ENCODE measurements at regions not wholly inside any gene's neighbourhood (a gene's known extent, or its start where the extent isn't known, plus 50 kb on each side); places are given as distances from the start of the nearest gene placed in this dataset.
"Not testable (repeated sequence)": the region's sequence is repeated elsewhere in the genome, so short reads cannot be mapped to it uniquely, and the experiment has no call there.

DNA sequence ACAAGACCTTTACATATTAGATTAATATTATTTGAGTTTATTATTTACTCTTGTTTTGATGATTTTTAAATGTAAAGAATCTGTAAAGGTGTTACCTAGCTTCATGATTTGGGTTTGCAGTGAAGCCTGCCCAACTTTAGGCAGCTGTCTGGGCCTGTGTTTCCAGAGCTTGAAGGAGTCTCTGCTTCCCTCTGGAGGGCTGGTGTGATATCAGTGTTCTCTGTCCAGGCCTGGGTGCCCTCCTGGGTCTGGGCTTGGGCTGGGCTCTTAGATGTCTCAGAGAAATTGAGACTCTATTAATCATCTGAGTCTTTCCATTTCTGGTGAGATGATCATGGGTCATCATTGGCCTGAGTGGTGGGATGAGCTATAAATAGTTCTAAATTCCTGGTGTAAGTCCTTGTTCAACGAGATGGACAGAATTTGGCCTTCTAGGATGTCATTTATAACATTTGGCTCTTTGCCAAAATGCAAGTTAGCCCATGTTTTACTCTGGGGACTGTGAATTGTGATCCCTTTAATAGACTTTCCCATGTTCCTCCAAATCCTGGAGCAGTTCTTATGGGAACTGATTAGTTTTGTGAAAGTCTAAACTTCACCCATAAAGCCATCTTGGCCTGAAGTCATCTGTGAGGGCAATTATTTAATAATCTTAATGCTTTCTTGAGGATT is 397.3 kb downstream of the TMEM121 start:
- 5 to 17% methylated on average over 1 of the region's 1 CpG for WGBS, 2 donors
- peak in 1 of 2 donors; percentile 27 for DNase-seq
- H3K4me3 ChIP-seq (ENCODE audit: low read length in 2 of 2); H3K4me1 ChIP-seq (ENCODE audit: control insufficient read depth in 1 of 2, insufficient read depth in 2 of 2, low read length in 2 of 2); H3K9me3 ChIP-seq (ENCODE audit: control insufficient read depth, low read length); H3K27me3 ChIP-seq (ENCODE audit: control insufficient read depth in 1 of 2, insufficient read depth in 2 of 2, low read length in 1 of 2); H3K36me3 ChIP-seq (ENCODE audit: control insufficient read depth in 1 of 2, insufficient read depth in 2 of 2, low read length in 1 of 2); intact Hi-C loops (cut with DNase I); H3K27ac ChIP-seq (ENCODE audit: low read depth in 1 of 2, low read length in 2 of 2); ATAC-seq (ENCODE audit: low FRiP score): not testable (repeated sequence)

DNA sequence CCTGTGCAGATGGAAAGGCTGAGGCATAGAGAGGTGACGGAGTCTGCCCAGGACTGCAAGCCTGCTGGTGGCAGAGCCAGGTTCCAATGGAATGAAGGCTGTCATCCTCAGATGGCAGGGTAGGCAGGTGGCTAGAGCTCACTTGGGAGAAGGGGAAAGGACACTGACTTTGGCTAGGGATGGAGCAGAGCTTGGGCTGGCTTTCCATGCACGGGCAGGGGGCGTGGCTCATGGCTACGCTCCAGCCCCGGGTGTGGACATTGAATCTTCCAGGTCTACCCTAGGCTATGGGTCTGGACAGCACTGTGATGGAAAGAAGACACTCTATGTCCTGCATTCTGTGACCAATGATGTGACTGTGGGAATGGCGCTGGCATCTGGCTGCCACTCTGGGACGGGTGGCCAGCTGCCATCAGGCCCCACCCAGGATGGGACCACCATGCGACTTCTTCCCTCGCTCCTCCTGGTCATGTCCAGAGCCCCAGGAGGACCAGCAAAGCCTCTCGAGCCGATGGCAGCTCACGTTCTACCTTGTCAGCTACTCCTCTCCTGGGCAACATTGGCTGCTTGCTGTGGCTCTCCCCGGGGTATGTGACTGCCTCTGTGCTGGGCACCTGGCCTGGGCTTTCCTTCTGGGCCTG is 398.7 kb downstream of the TMEM121 start:
- peaks cover 9% of the 10 kb centered on the region for H3K9me3 ChIP-seq (ENCODE audit: control insufficient read depth, low read length)
- WGBS, 2 donors = 86 to 91% methylated on average over 13 of the region's 13 CpGs
- no peaks in the 10 kb centered on the region for H3K27me3 ChIP-seq (ENCODE audit: control insufficient read depth in 1 of 2, insufficient read depth in 2 of 2, low read length in 1 of 2)
- H3K27ac ChIP-seq (ENCODE audit: low read depth in 1 of 2, low read length in 2 of 2) = no peak overlapping the region
- no peaks in the 10 kb centered on the region for H3K4me1 ChIP-seq (ENCODE audit: control insufficient read depth in 1 of 2, insufficient read depth in 2 of 2, low read length in 2 of 2)
- no peaks in the 10 kb centered on the region for H3K36me3 ChIP-seq (ENCODE audit: control insufficient read depth in 1 of 2, insufficient read depth in 2 of 2, low read length in 1 of 2)
- no peak for ATAC-seq (ENCODE audit: low FRiP score)
- DNase-seq = peak; percentile 11 to 23
- H3K4me3 ChIP-seq (ENCODE audit: low read length in 2 of 2) = no peak overlapping the region
- intact Hi-C loops (cut with DNase I) = no loop called here

DNA sequence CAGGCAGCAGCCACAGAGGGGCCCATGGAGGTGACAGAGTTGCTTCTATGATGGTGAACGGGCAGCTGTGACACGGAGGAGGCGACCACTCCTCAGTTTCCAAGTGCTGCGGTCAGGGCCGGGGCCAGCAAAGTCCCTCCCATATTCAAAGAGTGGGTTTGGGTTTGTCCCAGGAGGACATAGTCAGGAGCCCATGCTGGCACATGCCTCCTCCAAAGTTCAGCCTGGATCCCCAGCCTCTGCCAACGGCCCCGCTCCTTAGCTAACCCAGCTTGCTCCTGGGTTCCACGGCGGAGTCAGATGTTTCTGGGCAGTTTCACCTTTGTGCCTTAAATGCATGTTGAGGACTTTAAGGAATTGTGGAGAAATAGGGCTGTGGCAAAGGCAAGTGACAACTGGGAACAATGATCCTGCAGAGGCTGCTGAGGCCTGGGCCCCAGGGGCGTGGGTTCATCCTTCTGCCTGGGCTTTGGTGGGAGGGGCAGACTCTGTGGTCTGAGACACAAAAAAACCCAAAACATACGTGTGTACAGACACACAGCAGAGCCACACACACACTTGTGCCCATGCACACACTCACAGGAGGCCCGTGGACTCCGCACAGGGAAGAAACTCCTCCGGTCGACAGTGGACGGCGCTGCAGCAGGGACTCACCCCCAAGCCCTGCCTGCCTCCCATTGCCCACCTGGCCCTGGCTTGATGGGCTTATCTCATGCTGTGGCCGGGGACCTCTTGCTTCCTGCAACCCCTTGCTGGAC is 399.4 kb downstream of the TMEM121 start:
- ATAC-seq (ENCODE audit: low FRiP score) (no peak), DNase-seq (peak in 1 of 2 donors; percentile 36)
- WGBS, 2 donors = 81 to 87% methylated on average over 18 of the region's 18 CpGs
- Histone ChIP-seq H3K36me3 (ENCODE audit: control insufficient read depth in 1 of 2, insufficient read depth in 2 of 2, low read length in 1 of 2) (no peaks in the 10 kb centered on the region), H3K4me1 (ENCODE audit: control insufficient read depth in 1 of 2, insufficient read depth in 2 of 2, low read length in 2 of 2) (no peaks in the 10 kb centered on the region), H3K27ac (ENCODE audit: low read depth in 1 of 2, low read length in 2 of 2) (no peak overlapping the region), H3K9me3 (ENCODE audit: control insufficient read depth, low read length) (peaks cover 9% of the 10 kb centered on the region), H3K4me3 (ENCODE audit: low read length in 2 of 2) (no peak overlapping the region), H3K27me3 (ENCODE audit: control insufficient read depth in 1 of 2, insufficient read depth in 2 of 2, low read length in 1 of 2) (no peaks in the 10 kb centered on the region)
- intact Hi-C loops (cut with DNase I) = no loop called here

DNA sequence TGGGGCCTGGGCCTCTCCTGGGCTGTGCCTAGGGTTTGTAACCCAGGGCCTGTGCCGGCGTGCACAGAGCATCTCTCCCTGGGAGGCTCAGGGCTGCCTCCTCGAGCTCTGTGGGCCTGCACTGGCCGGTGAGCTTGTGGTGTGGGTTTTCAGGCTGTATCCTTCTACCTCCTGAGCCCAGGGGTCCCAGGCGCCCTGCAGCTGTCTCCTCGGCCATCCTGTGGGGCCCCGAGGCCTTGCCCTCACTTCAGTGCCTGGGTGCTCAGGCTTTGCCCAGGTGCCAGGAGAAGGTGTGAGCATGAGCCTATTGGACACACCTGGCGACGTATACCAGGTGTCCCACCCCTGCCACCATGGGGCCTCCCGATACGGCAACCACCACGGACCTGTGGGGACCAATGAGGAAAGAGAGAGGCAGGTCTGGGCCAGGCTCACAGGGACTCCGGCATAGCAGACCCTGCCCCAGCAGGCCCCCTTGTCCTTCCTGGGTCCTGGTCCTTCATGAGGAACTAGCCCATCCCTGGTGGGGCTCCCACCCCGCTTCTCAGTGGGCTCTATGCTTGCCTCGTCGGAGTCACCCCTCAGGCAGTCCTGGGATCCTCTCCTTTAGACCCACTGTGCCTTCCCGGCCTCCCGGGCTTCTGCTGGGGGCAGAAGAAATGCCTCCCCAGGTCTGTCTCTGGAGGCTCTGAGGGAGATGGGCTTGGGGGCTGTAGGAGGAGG is 400.2 kb downstream of the TMEM121 start:
- H3K9me3 ChIP-seq (ENCODE audit: control insufficient read depth, low read length) = peaks cover 9% of the 10 kb centered on the region
- 82 to 89% methylated on average over 16 to 18 of the region's 18 CpGs for whole genome bisulfite sequencing, 2 donors
- no peak overlapping the region for H3K27ac ChIP-seq (ENCODE audit: low read depth in 1 of 2, low read length in 2 of 2)
- peak in 1 of 2 donors; percentile 70 for DNase-seq
- H3K36me3 ChIP-seq (ENCODE audit: control insufficient read depth in 1 of 2, insufficient read depth in 2 of 2, low read length in 1 of 2) = no peaks in the 10 kb centered on the region
- no peaks in the 10 kb centered on the region for H3K4me1 ChIP-seq (ENCODE audit: control insufficient read depth in 1 of 2, insufficient read depth in 2 of 2, low read length in 2 of 2)
- H3K4me3 ChIP-seq (ENCODE audit: low read length in 2 of 2) = no peak overlapping the region
- intact Hi-C loops (cut with DNase I) = no loop called here
- no peaks in the 10 kb centered on the region for H3K27me3 ChIP-seq (ENCODE audit: control insufficient read depth in 1 of 2, insufficient read depth in 2 of 2, low read length in 1 of 2)
- ATAC-seq (ENCODE audit: low FRiP score) = no peak

DNA sequence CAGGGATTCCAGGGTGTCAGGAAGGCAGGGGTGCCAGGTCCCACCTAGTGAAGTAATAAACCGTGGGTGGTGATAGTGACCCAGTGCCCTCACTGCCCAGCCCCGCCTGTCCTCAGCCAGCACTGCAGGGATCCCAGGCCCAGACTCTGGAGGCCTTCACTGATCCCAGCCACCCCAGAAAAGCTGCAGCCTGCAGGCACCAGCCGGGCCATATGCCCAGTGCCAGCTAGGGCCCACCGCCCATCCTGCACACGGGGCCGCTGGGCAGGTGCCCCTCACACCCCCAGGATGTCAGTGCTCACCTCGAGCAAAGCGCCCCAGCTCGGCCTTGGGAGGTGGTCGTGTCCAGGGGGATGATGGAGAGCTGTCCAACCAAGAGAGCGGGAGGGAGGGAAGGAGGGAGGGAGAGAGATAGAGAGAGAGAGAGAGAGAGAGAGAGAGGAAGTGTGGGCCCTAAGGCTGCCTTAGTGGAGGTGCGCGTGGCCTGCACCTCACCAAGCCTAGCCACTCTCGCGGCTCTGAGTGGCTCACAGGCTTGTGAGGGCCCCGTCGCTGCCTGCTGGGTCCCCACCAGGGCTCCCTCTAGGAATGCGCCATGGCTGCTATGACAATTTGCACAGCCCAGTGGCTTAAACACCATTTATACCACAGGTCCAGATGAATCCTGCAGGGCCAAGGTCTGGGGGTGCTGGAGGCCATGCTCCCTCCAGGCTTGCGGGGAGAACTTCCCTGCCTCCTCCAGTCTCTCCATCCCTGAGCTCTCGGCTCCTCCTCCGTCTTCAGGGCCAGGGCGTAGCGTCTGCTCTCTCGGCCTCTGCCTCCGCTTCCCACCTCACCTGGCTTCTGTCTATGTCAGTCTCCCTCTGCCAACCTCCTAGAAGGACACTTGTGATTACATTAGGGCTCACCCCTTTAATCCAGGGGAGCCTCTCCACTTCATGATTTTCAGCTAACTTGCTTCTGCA is 401.0 kb downstream of the TMEM121 start:
- H3K9me3 ChIP-seq (ENCODE audit: control insufficient read depth, low read length) = peaks cover 4% of the 10 kb centered on the region
- WGBS, 2 donors = 83 to 88% methylated on average over 25 of the region's 25 CpGs
- no peaks in the 10 kb centered on the region for H3K27me3 ChIP-seq (ENCODE audit: control insufficient read depth in 1 of 2, insufficient read depth in 2 of 2, low read length in 1 of 2)
- no peaks in the 10 kb centered on the region for H3K36me3 ChIP-seq (ENCODE audit: control insufficient read depth in 1 of 2, insufficient read depth in 2 of 2, low read length in 1 of 2)
- intact Hi-C loops (cut with DNase I) = no loop called here
- no peak overlapping the region for H3K4me3 ChIP-seq (ENCODE audit: low read length in 2 of 2)
- no peak overlapping the region for H3K27ac ChIP-seq (ENCODE audit: low read depth in 1 of 2, low read length in 2 of 2)
- DNase-seq (peak in 1 of 2 donors; percentile 52), ATAC-seq (ENCODE audit: low FRiP score) (peak; percentile 16)
- no peaks in the 10 kb centered on the region for H3K4me1 ChIP-seq (ENCODE audit: control insufficient read depth in 1 of 2, insufficient read depth in 2 of 2, low read length in 2 of 2)

DNA sequence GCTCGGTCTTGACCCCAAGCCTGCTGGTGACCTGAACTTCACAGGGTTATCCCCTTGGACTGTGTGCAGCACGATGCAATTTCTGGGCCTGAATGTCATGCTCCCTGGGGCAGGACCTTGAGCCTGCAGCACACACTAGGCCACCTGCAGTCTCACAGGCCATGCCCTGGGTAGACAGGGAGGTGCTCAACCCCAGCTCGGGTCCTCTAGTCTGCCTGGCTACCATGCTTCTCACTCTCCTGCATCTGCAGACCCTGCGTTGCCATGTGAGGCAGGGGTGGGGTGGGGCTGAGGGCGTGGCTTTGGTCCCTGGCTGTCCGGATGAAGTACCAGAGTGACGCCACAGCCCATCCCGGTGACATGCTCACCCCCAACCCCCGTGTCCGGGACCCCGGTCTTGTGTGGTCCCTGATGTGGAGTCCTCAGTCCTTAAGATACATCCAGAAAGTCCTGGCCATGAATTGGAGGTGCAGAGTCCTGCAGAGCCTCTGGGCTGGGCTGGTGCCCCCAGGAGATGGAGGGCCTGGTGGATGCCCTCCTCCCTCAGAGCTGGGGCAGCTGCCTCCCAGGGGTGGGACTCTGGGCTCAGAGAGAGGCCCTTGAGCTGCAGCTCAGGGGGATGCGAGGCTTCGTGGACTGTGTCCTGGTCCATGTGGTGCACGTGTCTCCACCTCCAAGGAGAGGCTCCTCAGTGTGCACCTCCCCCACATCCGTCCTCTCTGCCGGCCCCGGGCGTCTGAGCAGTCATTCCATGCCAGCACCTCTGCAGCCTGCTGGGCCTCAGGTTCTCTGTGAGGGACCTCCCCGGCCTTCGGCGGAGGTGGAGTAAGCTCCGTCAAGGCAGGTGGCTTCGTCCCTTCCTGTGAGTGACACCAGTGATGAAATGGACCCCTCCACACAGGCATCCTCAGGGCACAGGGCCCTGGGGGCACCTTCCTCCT is 402.1 kb downstream of the TMEM121 start:
- ATAC-seq (ENCODE audit: low FRiP score); H3K27me3 ChIP-seq (ENCODE audit: control insufficient read depth in 1 of 2, insufficient read depth in 2 of 2, low read length in 1 of 2); H3K4me3 ChIP-seq (ENCODE audit: low read length in 2 of 2); intact Hi-C loops (cut with DNase I); H3K9me3 ChIP-seq (ENCODE audit: control insufficient read depth, low read length); H3K27ac ChIP-seq (ENCODE audit: low read depth in 1 of 2, low read length in 2 of 2); H3K4me1 ChIP-seq (ENCODE audit: control insufficient read depth in 1 of 2, insufficient read depth in 2 of 2, low read length in 2 of 2); H3K36me3 ChIP-seq (ENCODE audit: control insufficient read depth in 1 of 2, insufficient read depth in 2 of 2, low read length in 1 of 2): not testable (repeated sequence)
- DNase-seq = peak in 1 of 2 donors; percentile 66
- WGBS, 2 donors = 79 to 82% methylated on average over 23 of the region's 23 CpGs

DNA sequence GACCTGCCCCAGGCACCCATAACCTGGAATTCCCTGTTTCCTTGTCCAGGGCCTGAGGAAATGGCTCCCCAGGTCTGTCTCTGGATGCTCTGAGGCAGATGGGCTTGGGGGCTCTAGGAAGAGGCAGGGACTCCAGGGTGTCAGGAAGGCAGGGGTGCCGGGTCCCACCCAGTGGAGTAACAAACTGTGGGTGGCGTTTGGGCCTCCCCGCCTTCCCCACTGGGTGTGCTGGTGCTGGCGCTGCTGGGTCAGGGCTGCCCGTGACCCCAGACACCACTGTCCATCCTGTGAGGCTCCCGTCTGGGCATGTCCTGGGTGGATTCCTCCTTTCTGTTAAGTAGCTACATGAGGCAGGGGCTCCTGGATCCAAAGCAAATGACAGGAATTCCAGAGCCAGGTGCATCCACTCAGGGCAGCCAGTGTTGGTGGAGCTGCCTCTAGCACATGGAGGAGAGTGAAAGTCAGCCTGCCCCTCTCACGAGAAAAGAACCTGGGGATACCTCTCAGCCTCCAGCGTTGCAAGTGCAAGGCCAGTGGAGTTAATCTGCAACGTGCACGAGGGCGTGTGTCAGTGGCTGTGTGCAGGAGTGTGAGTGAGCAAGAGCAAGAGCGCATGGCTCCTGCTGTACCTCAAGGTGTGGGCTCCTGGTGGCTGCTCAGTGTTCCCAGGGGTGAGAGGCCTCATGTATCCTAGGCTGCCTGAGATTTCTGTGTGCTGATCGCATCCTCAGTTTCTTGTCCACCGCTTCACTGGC is 403.1 kb downstream of the TMEM121 start:
- no peak for ATAC-seq (ENCODE audit: low FRiP score)

More for the DNA sequence above, 403.1 kb downstream of the TMEM121 start:
- H3K4me1 ChIP-seq (ENCODE audit: control insufficient read depth in 1 of 2, insufficient read depth in 2 of 2, low read length in 2 of 2) = no peaks in the 10 kb centered on the region
- H3K36me3 ChIP-seq (ENCODE audit: control insufficient read depth in 1 of 2, insufficient read depth in 2 of 2, low read length in 1 of 2) = no peaks in the 10 kb centered on the region
- peaks cover 2% of the 10 kb centered on the region for H3K9me3 ChIP-seq (ENCODE audit: control insufficient read depth, low read length)
- no peak overlapping the region for H3K27ac ChIP-seq (ENCODE audit: low read depth in 1 of 2, low read length in 2 of 2)
- 83 to 86% methylated on average over 14 of the region's 14 CpGs for WGBS, 2 donors
- no peaks in the 10 kb centered on the region for H3K27me3 ChIP-seq (ENCODE audit: control insufficient read depth in 1 of 2, insufficient read depth in 2 of 2, low read length in 1 of 2)
- intact Hi-C loops (cut with DNase I) = no loop called here
- peak in 1 of 2 donors; percentile 33 for DNase-seq
- H3K4me3 ChIP-seq (ENCODE audit: low read length in 2 of 2) = no peak overlapping the region
